ENCODE measurements at regions not wholly inside any gene's neighbourhood (a gene's known extent, or its start where the extent isn't known, plus 50 kb on each side); places are given as distances from the start of the nearest gene placed in this dataset.

- no peak for DNase-seq
These were observed 337.0 kb downstream of the SHANK2 start for GRCh38 chr11:70915158-70915985.

- no peak for DNase-seq
These were observed 336.0 kb downstream of the SHANK2 start for GRCh38 chr11:70916351-70916750.

GRCh38 chr11:70918242-70918641, 334.1 kb downstream of the SHANK2 start:
- DNase-seq = no peak

- no peak for DNase-seq
These were observed 330.6 kb downstream of the SHANK2 start for GRCh38 chr11:70921804-70922203.

GRCh38 chr11:70924108-70924507, 328.3 kb downstream of the SHANK2 start:
- DNase-seq = no peak

- DNase-seq = no peak
These were observed 327.1 kb downstream of the SHANK2 start for GRCh38 chr11:70925238-70925637.

GRCh38 chr11:70926543-70927201, 325.7 kb downstream of the SHANK2 start:
- no peak for DNase-seq

GRCh38 chr11:70928854-70929598, 323.4 kb downstream of the SHANK2 start:
- no peak for DNase-seq

- DNase-seq = no peak
These were observed 322.2 kb downstream of the SHANK2 start for GRCh38 chr11:70930215-70930614.

GRCh38 chr11:70931430-70931829, 320.9 kb downstream of the SHANK2 start:
- no peak for DNase-seq

- no peak for DNase-seq
These were observed 318.3 kb downstream of the SHANK2 start for GRCh38 chr11:70933981-70934583.

- DNase-seq = no peak
These were observed 317.2 kb downstream of the SHANK2 start for GRCh38 chr11:70935006-70935768.

GRCh38 chr11:70942593-70942992, 309.8 kb downstream of the SHANK2 start:
- DNase-seq = no peak

- DNase-seq = no peak
These were observed 308.2 kb downstream of the SHANK2 start for GRCh38 chr11:70944141-70944540.

GRCh38 chr11:70944636-70945035, 307.7 kb downstream of the SHANK2 start:
- no peak for DNase-seq

GRCh38 chr11:70948398-70948797, 304.0 kb downstream of the SHANK2 start:
- no peak for DNase-seq

- no peak for DNase-seq
These were observed 303.4 kb downstream of the SHANK2 start for GRCh38 chr11:70948855-70949531.

- no peak for DNase-seq
These were observed 301.1 kb downstream of the SHANK2 start for GRCh38 chr11:70951139-70951804.

- no peak for DNase-seq
These were observed 300.2 kb downstream of the SHANK2 start for GRCh38 chr11:70952191-70952590.

GRCh38 chr11:70953720-70954119, 298.7 kb downstream of the SHANK2 start:
- DNase-seq = no peak

GRCh38 chr11:70954471-70954870, 297.9 kb downstream of the SHANK2 start:
- no peak for DNase-seq

Measured in CD4-positive, alpha-beta T cell treated with Interleukin-12 subunit alpha and Interleukin-12 subunit beta, for 1 hour (primary cell).